Activated T-cell treated with anti-CD3 and anti-CD28 coated beads for 1 hour (primary cell): ENCODE measurements at regions not wholly inside any gene's neighbourhood (a gene's known extent, or its start where the extent isn't known, plus 50 kb on each side); places are given as distances from the start of the nearest gene placed in this dataset.

Experiments
- DNase-seq: peaks from one replicate; pipeline ENCODE4 v3.0.0-alpha.2; 2020; ENCODE audit warnings: low read depth

DNA sequence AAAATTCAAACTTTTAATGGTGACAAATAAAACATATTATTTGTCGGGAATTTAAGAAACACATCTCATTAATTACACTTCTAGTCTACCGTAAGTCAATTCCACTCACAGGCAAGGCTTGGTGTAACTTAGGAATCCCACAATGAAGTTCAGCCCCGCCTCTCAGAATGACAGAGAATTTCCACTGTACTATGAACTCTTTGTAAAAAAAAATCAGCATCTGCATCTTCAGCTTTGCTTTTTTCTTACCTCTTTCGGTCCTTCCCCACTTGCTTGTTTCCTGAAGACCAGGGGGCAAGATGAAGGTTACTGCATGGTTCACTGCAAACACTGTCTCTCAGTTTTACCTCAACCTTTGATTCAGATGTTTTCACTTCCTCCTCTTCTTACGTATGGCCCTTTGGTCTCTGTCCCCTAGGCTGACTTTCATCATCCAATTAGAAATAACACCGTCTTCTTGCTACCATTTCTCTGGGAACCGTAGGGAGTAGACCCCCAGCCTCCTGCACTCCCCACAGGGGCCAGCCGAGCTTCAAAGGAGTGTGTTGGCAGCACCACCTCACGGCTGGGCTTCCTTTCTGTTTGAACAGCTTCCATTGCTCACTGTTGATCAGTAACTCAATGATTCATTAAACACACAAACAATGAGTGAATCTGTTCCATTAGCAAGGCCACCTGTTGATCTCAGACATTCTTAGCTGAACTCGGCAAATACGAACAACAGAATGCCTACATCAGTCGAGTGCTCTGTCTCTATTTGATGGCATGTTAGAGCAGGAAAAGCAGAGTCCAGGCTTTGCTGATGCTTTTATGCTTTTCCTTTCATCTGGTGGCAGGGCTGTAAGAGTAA, 343.0 kb downstream of the BMP4 start:
- DNase-seq: no peak

- DNase-seq: no peak
Measured at GRCh38 chr14:53610947-53611346, 345.7 kb downstream of the BMP4 start.

- no peak for DNase-seq
Measured at GRCh38 chr14:53609009-53609408, 347.6 kb downstream of the BMP4 start.

- DNase-seq: no peak
Measured at GRCh38 chr14:53608369-53608768, 348.3 kb downstream of the BMP4 start.

DNA sequence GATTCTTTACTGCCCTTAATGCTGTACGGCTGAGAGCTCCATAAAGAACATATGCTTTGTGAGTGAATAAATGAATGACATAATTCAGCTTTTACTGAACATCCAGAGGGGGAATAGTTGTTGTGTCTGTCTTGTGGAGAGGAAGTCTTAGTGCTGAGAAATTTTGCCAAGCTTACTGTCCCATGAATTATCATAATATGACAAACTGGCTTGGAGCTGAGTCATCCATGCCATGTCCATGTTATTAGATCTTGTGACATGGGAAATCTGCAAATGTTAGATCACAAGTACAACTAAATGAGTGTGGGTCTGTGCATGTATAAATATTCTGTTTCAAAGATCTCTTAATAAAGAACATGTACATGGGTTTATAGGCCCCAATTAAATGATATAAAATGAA, 350.4 kb downstream of the BMP4 start:
- no peak for DNase-seq

GRCh38 chr14:53605562-53605961, 351.1 kb downstream of the BMP4 start:
- DNase-seq: no peak

GRCh38 chr14:53603994-53604393, 352.6 kb downstream of the BMP4 start:
- no peak for DNase-seq

GRCh38 chr14:53601409-53601808, 355.2 kb downstream of the BMP4 start:
- no peak for DNase-seq

DNA sequence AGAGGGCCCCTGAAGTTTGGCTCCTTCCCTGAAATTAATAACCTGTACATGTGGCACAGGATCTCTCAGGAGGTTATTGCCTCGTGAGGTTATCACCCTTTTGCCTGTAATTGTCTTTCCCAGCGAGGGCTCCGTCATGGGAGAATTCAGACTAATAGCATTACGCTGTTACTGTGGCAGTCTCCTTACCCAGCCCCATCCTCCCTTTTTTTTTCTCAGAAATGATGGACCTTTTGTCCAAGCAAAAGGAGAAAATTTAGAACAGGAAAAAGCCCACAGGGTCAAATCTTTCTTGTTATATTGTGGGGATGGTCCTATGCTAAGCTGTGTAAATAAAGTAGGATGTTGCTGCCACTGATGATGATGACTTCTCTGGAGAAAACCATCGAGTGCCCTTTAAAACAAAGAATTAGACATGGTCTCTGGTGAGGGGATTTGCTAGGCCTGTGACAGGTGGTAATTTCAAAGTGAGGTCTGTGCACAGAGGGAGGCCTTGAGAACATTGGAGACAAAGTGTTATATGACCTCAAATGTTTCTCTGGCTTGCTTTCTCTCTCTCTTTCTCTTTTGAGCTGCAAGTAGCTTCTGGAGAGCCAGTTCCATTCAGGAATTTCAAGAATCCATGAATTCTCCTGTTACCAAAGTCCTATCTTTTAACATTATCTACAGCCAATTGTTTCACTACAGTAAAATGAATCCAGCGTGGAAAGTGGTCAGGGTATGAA, 357.2 kb downstream of the BMP4 start:
- DNase-seq: no peak

GRCh38 chr14:53596853-53597525, 359.6 kb downstream of the BMP4 start:
- DNase-seq: no peak

DNA sequence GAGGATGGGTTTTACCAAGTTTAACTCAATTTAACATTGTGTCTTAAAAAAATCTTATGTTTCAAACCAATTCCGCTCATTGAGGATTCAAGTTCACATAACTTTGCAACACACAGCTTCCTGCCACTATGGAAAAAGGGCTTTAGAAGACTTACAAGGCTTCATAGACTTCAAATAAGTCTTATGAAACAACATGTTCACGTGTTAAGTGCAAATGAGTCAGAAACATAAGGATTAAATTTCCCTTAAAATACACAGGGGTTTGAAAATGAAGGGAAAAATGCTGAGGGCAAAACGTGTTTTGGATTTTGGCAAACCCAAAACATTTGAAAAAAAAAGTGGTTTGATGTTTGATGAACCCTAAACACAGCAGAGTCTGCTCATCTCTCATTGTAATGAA, 364.8 kb downstream of the BMP4 start:
- DNase-seq: no peak

DNA sequence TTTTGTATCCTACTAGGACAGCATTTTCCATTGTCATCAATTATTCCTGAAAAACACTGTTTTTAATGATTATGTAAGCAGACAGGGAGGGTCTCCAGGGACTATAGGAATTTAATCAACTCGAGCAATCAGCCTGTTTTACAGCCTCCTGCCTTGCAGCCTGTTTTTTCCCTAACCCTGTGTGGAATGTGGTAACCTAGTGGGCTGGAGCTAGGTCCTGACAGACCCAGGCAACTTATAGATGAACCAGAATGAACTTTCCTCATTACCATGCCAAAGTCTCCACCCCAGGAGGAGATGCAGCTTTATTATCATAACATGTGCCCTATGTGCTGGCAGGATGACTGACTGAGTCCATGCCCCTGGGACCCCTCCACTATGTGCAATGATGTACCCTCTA, 375.1 kb downstream of the BMP4 start:
- no peak for DNase-seq

- no peak for DNase-seq
Measured at GRCh38 chr14:53571641-53572328, 384.8 kb downstream of the BMP4 start.

- no peak for DNase-seq
Measured at GRCh38 chr14:53570411-53571387, 385.9 kb downstream of the BMP4 start.

- DNase-seq: no peak
Measured at GRCh38 chr14:53569446-53569845, 387.2 kb downstream of the BMP4 start.

- DNase-seq: no peak
Measured at GRCh38 chr14:53567236-53567780, 389.3 kb downstream of the BMP4 start.

DNA sequence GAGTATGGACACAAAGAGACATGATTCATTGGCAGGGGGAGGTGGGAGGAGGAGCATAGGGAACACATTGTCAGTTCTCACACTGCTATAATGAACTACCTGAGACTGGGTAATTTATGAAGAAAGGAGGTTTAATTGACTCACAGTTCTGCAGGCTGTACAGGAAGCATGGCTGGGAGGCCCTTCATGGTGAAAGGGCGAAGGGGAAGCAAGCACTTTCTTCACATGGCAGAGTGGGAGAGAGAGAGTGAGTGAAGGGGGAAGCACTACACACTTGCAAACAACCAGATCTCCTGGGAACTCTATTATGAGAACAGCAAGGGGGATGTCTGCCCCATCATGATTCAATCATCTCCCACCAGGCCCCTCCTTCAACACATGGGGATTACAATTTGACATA, 391.8 kb downstream of the BMP4 start:
- DNase-seq: no peak

- no peak for DNase-seq
Measured at GRCh38 chr14:53563628-53564027, 393.0 kb downstream of the BMP4 start.

- DNase-seq: no peak
Measured at GRCh38 chr14:53553221-53553620, 400.1 kb upstream of the DDHD1 start.

GRCh38 chr14:53551862-53552261, 398.7 kb upstream of the DDHD1 start:
- no peak for DNase-seq

- no peak for DNase-seq
Measured at GRCh38 chr14:53550776-53551175, 397.7 kb upstream of the DDHD1 start.
